HG02610 (cell line): ENCODE measurements at regions not wholly inside any gene's neighbourhood (a gene's known extent, or its start where the extent isn't known, plus 50 kb on each side); places are given as distances from the start of the nearest gene placed in this dataset.
"Not testable (repeated sequence)": the region's sequence is repeated elsewhere in the genome, so short reads cannot be mapped to it uniquely, and the experiment has no call there.

ENCODE experiments used
- ATAC-seq: cut with Tn5 transposase; IDR thresholded peaks from one replicate; pipeline ENCODE4 v1.9.1; 2021; ENCODE audit warnings: mild to moderate bottlenecking, moderate library complexity; ENCODE audit not compliant: unreplicated experiment

DNA sequence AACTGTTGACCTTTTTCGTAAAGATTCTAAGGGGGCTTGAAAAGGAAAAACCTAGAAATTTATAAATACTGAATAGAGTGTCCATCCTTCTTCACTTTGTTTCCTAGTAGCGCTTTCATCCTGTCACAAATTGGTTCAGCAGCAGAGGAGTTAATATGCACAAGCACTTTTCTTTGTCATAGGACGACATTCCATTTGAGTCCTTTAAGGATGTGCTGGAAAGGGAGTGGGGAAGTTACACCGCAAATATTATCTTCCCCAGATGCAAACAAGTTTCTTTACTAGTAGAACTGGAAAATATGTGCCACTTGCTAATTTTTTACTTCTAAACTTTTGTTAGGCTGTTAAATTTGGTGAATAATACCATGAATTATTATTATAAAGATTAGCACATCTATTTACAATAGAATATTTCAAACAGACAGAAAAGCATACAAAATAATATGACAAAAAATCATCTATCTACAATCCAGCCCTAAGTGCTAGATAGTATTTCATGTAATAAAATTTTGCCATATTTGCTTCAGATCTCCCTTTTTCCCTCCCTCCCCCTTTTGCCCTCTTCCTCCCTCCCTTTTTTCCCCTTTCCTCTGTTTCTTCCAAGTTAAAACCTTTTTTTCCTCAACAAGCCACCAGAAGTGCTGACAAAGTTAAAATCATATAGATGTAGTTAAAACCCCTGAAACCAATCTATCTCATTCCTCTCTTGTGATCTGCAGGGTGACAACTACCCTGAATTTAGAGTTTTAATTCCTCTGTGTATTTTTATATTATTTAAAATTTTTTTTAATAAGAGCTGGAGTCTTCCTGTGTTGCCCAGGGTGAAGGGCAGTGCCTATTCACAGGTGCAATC lies 50.5 kb upstream of the MAP4K3 start:
- no peak for ATAC-seq

DNA sequence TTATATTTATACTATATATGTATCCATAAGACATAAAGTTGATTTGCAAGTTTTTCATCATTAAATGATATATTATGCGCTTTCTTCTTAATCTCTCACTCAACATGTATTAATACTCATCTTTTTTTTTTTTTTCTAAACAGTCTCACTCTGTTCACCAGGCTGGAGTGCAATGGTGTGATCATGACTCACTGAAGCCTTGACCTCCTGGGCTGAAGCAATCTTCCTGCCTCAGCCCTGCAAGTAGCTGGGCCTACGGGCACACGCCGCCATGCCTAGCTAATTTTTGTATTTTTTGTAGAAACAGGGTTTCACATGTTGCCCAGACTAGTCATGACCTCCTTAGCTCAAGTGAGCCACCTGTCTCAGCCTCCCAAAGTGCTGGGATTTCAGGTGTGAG lies 51.4 kb upstream of the MAP4K3 start:
- no peak for ATAC-seq

DNA sequence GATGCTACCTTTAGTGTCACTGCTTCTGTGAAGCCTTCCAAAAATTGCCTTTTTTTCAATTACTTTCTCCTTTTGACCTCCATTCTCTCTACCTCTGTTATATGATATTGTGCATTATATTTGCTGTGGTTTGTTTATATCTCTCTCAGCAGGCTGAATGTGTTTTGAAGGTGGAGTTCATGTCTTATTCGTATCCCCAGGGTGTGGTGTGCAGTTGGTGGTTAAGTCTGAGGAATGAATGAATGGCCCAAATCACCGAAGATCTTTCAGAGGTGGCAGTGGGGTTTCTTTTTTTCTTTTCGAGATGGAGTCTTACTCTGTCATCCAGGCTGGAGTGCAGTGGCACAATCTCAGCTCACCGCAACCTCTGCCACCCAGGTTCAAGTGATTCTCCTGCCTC lies 53.5 kb upstream of the MAP4K3 start:
- no peak for ATAC-seq

DNA sequence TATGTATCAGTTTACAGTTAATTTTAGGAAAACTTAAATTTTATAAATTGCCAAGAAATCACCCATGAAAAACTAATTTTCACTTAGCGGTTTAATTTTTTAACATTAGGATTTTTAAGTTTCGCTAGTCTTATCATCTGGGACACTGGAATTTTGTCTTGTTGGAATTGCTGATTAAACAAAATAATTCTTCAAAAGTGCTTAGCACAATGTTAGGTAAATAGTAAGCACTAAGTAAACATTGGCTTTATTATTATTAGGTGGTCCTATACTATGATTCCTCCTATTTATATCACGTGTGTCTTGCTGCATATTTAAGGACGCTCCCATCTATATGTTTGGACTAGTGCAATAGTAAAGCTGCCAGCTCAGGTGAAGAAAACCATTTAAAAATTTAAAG lies 54.6 kb upstream of the MAP4K3 start:
- no peak for ATAC-seq

DNA sequence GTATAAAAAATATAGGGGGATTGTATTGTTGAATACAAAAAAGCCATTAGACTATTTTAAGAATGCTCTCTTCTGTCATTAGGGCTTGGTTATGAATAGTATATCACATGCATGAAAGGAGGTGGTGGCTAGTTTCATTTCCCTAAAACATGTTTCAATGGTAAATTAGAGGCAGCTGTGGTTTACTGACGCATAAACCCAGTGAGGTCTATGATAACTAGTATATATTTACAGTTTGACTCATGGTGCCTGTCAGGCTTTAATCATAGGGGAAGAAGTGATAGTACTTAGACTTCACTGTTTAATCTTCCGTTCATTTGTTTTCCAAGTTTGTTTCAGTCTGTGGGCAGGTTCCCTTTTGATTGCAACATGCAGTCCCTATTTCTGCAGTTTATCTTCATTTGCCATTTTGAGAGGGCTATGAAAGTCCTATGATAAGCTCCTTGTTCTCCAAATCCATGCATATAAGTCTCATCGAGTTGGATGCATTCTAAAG lies 55.1 kb upstream of the MAP4K3 start:
- ATAC-seq: peak; percentile 96

DNA sequence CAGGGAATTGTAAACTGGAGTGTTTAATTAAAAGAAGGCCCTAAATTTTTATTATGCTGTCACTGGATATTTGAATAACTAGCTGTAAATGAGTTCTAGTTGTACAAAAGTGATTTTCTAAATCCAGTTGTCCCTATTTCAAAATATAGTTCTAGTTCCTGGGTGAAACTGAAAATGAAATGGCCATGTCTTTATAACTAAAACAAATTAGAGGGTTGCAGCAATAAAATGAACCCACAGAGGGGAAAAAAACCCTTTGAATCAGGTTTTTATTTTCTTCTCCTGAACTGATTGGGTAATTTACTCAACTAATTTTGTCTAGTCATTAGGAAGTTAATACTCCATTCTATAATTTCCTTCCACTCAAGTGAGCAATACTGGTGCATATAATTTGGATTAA lies 55.6 kb upstream of the MAP4K3 start:
- no peak for ATAC-seq

DNA sequence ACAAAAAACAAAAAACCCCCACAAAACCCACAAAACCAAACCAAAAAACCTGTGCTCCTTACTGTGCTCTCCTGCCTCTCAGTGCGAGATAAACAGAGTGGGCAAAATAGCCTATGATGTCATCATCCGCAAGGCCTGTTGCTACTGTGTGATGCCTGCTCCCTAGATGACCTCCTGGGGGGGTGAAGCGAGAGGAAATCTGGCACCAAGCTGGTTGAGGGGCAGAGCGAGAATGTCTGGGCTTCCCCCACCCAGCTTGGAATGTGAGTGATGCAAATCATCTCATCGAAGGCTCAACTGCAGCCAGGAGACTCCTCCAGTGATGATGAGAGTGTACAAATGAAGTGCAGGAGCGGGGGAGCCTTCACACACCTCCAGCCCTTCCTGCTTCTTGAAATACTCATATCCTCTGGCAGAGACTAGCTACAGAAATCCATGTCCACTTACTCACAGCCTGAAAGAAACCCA lies 57.7 kb upstream of the MAP4K3 start:
- peak; percentile 57 for ATAC-seq

DNA sequence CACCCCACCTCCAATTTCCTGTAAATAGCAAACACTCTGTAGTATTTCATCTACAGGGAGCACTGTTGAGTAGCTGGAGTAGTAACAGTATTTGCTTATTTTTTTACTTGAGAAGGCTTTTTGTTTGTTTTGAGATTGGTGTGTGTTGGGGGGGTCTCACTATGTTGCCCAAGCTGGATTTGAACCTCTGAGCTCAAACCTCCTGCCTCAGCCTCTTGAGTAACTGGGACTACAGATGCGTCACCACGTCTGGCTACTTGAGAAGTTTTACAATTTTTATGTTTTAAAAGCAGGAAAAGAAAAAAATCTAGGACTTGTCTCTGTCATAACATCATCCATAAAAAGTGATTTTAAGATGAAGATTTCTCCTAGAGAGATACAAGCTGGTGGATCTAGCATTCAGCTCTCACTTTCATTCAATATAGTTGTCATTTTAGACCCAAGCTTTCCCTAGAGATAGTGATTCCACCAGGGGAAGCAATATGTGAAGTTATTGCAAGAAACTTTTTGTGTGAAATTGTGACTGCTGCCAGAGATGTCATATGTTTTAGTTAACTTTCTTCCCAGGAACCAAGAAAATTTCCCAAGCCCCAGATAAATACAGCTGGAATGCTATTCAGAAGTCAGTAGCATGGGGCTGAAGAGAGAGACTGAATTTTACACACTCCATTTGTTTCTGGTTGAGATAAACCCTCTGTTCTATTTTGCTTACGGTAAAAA lies 60.2 kb upstream of the MAP4K3 start:
- ATAC-seq: no peak

DNA sequence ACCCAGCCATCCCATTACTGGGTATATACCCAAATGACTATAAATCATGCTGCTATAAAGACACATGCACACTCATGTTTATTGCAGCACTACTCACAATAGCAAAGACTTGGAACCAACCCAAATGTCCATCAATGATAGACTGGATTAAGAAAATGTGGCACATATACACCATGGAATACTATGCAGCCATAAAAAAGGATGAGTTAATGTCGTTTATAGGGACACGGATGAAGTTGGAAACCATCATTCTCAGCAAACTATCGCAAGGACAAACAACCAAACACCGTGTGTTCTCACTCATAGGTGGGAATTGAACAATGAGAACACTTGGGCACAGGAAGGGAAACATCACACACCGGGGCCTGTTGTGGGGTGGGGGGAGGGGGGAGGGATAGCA lies 61.1 kb upstream of the MAP4K3 start:
- ATAC-seq: not testable (repeated sequence)

DNA sequence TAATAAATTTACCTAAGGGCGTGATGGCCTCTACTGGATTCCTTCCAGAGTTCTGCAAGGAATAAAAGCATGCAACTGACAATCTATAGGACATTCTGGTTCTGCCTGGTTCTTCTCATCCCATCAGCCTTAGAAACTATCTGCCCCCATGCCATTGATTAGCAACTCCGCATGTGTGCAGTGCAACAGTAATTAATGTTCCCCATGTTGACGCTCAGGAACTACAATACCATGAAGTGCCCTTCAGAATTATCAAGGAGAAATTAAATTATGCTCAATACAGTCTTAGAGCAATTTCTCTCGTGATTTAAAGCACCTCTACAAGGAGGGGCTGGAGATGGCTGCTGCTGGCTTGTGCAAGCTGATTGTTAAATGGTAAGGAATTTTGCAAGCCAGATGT lies 61.7 kb upstream of the MAP4K3 start:
- ATAC-seq: no peak

DNA sequence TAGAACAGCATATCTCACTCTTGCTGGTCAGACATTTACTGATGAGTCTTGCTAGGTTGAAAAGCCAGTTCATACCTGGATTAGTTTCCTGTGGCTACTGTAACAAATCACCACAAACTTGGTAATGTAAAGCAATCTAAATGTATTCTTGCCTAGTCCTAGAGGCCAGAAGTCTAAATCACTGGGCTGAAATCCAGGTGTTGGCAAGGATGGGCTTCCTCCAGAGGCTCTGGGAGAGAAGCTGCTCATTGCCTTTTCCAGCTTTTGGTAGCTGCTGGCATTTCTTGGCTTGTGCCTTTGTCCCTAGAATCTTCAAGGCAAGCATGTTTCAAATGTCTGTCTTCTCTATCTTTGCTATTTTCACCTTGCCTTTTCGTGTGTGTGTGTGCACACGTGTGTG lies 62.3 kb upstream of the MAP4K3 start:
- ATAC-seq: no peak

DNA sequence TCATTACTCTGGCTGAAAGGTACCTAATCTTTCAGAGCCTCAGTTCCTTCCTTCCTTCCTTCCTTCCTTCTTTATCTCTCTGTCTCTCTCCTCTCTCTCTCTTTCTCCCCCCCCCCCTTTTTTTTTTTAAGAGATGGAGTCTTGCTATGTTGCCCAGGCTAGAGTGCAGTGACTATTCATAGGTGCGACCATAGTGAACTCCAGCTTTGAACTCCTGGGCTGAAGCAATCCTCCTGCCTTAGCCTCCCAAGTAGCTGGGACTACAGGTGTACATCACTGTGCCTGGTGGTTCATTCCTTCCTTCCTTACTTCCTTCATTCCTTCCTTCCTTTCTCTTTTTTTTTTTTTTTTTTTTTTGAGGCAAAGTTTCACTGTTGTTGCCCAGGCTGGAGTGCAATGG lies 64.3 kb upstream of the MAP4K3 start:
- no peak for ATAC-seq

DNA sequence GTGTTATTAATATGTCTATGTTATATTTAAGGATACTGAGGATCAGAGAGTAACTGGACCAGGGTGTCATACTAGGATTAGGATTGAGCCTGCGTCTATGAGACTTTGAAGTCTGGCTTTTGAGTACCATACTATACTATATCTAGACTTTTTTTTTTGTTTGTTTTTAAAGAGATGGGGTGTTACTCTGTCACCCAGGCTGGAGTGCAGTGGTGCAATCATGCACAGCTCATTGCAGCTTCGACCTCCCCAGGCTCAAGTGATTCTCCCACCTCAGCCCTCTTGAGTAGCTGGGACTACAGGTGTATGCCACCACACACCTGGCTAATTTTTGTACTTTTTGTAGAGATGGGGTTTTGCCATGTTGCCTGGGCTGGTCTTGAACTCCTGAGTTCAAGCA lies 66.2 kb upstream of the MAP4K3 start:
- no peak for ATAC-seq

DNA sequence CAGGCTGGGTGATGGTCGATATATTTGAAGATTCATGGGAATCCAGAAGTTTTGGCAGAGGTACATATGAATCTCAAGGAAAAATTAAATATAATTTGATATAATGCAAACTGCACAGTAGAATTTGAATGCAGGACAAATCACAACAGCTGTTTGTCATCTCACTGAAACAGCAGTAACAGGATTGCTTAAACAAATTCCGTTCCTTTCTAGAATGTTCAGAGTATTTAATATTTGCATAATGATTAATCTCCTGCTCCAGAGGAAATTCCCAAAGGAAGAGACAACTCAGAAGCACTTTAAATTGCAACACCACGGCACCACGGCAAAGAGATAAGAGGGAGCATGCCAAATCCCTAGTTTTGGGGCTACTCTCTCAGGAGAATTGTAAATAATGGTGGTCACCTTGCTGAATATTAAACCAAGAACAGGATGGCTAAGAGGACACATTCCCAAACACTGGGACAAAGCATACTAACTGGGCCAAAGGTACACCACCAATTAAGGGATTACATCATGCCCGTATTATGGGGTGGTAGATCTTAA lies 67.8 kb upstream of the MAP4K3 start:
- ATAC-seq: no peak

DNA sequence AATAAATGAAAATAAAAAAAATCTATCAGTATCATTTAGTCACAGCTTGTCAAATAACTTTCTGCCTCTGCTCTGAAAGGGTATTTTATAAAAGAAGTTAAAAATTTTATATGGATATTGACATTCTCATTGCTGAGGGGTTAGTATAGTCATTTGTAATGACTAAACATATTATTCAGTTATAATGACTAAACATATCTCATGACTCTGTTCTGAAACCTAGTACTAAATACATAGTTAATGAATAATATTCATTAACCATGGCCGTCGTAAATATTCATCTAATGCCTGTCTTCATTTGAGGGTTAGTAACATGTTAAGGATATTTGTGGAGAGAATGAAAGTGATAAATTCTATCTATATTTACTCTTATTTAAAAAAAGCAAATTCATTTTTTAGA lies 69.1 kb upstream of the MAP4K3 start:
- ATAC-seq: no peak

DNA sequence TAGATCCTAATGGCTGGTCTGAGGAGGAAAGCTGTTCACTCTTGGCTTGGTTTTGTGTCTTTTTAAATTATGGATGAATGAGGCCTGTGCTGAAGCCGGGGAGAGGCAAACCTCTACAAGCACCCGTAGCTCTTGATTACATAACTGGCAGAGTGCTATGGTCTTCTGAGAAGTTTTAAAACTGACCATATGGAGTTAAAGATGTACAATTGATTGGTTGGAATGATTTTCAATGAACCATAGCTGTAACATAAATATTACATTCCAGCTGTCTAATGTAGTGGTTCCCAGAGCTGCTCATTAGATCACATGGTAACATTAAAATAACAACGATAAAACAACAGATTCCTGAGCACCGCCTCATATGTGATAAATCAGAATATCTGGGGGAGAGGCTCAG lies 71.1 kb upstream of the MAP4K3 start:
- no peak for ATAC-seq

DNA sequence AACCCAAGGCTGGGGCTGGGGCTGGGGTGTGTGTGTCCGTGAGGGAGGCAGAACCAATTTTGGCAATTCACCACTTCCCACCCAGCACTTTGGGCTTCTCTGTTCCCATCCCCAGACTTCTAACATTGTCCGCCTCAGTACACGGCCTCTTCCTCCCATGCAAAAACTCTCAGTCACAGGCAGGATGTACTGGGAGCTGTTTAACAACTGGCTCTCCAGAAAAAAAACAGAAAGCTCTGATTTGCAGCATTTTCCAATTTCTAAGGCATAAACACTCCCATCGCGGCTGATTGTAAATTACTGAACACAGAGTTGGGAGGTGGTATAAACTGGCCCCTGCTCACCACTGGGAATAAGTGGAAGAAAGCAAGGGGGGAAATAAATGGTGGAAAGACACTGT lies 73.1 kb upstream of the MAP4K3 start:
- ATAC-seq: no peak

DNA sequence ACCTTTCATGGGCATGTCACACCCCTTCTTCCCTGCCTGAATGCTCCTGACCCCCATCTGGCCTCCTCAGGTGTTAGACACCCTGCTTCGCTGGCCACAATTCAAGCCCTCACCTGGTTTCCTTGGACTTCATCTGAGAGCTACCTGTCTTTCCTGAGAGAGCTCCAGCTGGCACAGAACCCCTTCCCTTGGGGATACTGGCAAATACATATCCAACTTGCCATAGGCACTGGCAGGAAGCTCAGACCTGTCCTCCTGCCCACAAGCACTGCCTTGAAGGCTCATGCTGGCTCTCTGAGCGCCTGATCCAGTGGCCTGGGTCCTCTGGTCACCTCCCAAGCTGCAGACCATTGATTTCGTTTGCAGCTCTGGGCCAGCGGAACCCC lies 74.1 kb upstream of the MAP4K3 start:
- no peak for ATAC-seq

DNA sequence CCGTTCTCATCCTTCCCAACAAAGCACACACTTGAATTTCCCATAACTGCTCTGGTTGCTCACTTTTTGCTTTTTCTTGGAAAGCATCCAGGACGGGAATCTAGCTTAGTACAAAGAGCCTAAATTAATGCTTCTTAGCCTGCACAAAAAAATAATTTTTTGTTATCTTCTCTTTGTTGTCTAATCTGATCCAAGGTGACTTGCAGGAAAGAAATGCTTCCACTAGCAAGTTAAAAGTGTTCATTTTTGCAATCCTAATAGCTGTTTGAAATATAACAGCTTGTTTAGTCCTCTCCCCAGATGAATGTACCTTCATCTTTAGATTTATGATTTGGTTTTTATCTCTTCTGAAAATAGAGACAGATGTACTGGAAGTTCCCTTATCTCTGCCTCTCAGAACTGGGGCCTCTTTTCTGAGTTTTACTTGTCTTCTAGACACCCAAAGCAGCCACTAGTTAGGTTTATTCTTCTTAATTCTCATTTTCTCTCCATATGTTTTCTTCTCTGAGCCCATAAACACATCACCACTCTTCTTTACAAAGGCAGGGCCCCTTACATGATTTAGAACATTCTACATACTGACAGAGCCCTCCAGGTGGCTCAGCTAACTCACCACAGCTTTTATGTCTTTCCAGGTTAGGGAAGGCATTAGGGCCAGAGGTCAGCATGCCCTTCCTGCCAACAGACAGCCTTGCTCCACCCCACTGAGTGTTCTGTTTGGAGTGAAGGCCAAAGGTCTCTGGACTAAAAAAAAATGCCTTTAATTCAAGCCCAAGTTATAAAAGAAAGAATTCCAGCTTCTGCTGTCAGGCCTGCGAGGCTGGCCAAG lies 74.7 kb upstream of the MAP4K3 start:
- no peak for ATAC-seq

DNA sequence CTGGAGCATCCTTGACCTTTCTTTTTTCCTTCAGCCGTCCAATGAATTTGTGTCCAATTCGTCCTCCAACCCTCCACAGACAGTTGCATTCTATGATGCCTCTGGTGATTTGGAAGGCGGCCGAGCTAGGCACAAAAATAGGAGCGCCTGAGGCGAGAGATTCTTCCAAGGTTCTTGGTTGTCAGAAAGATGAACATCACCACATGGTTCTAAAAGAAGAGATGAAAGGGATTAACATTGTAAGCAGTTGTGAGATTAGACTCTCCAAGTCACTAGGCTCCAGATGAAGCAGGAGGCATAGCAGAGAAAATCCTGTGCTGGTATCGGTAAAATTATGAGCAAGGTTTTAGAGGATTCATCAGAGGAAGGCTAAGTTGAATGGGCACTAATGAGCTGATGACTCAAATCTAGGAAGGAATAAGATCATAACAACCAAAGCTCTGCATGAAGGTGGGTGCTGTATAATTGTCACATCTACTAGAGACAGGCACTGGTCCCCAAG lies 75.4 kb upstream of the MAP4K3 start:
- ATAC-seq: peak; percentile 31

DNA sequence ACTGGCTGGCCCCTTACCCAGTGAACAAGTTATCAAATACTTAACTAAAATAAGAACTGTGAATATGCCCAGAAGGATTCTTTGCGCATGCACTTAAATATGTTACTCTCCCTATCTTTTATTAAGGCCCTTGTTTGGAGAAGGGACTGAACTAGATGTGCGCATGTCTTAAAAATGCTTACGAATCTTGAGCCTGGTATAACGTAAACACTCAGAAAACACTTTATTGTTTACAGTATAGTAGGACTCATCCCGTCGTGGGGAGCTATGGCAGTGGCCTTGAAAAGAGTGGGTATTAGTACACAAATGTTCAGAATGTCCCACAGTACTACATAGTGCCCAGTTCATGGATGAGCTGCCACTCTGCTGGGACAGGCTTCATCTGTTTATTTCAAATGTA lies 75.9 kb upstream of the MAP4K3 start:
- ATAC-seq: no peak
